Natural killer cell (primary cell): ENCODE measurements at regions not wholly inside any gene's neighbourhood (a gene's known extent, or its start where the extent isn't known, plus 50 kb on each side); places are given as distances from the start of the nearest gene placed in this dataset.
"Not testable (repeated sequence)": the region's sequence is repeated elsewhere in the genome, so short reads cannot be mapped to it uniquely, and the experiment has no call there.

Experiments
- ATAC-seq, 3 donors: fragments of 150-1000 bp in 2 of 3; fragments of 200-7000 bp in 1 of 3; cut with Tn5 transposase; 1 replicate in 1 of 3; 2 replicates in 2 of 3; pipeline ENCODE4 v1.10.0; 2021; ENCODE audit warnings: mild to moderate bottlenecking in 2 of 3, moderate library complexity in 2 of 3
- DNase-seq, 2 donors: peaks; one replicate each; pipeline versions ENCODE4 v3.0.0 to v3.0.0-alpha.2; 2013 to 2021; ENCODE audit warnings: mixed read lengths in 1 of 2
- H3K27ac ChIP-seq: one replicate; pipeline ENCODE4 v1.5.1; 2013; ENCODE audit warnings: mild to moderate bottlenecking, low read length
- H3K27me3 ChIP-seq: one replicate; pipeline ENCODE4 v1.6.1; 2013; ENCODE audit warnings: low read length; ENCODE audit not compliant: control insufficient read depth, insufficient read depth
- H3K36me3 ChIP-seq: one replicate; pipeline ENCODE4 v1.6.1; 2013; ENCODE audit warnings: low read length; ENCODE audit not compliant: control insufficient read depth, insufficient read depth
- H3K4me1 ChIP-seq: one replicate; pipeline ENCODE4 v1.6.1; 2013; ENCODE audit warnings: low read length; ENCODE audit not compliant: control insufficient read depth, insufficient read depth
- H3K4me3 ChIP-seq: one replicate; pipeline ENCODE4 v1.5.1; 2013; ENCODE audit warnings: low read length
- H3K9me3 ChIP-seq: one replicate; pipeline ENCODE4 v1.6.1; 2013; ENCODE audit warnings: low read length; ENCODE audit not compliant: control insufficient read depth, insufficient read depth
- H3K27ac Mint-ChIP-seq, 2 donors: one replicate each; pipeline ENCODE4 v1.8.0; 2022; ENCODE audit warnings: mild to moderate bottlenecking in 2 of 2, mixed read lengths in 2 of 2, moderate library complexity in 1 of 2
- H3K27me3 Mint-ChIP-seq, 2 donors: one replicate each; pipeline ENCODE4 v1.8.0; 2022; ENCODE audit warnings: low read depth in 2 of 2, mixed read lengths in 2 of 2
- H3K36me3 Mint-ChIP-seq: one replicate; pipeline ENCODE4 v1.8.0; 2022; ENCODE audit warnings: mixed read lengths
- H3K4me1 Mint-ChIP-seq, 2 donors: one replicate each; pipeline ENCODE4 v1.8.0; 2022; ENCODE audit warnings: mixed read lengths in 2 of 2
- H3K4me3 Mint-ChIP-seq: one replicate; pipeline ENCODE4 v1.8.0; 2022; ENCODE audit warnings: mild to moderate bottlenecking, moderate library complexity, mixed read lengths
- H3K9me3 Mint-ChIP-seq, 2 donors: one replicate each; pipeline ENCODE4 v1.8.0; 2022; ENCODE audit warnings: mixed read lengths in 2 of 2
- WGBS: methylation state at CpG from one replicate; pipeline ENCODE4 v1.1.7; 2013; ENCODE audit warnings: missing lambda C conversion rate; ENCODE audit not compliant: insufficient coverage; 5-methylcytosine and 5-hydroxymethylcytosine counted together
- intact Hi-C: fragments of 100-400 bp; cut with micrococcal nuclease; formaldehyde crosslinking; loops from one replicate; pipeline ENCODE4 v1.14.2; 2022
- TF ChIP-seq, protein P1 (sequence below): fragments of 200-600 bp; IDR thresholded peaks from one replicate; pipeline ENCODE4 v1.8.0; 2022; ENCODE audit warnings: antibody characterized with exemption

DNA sequence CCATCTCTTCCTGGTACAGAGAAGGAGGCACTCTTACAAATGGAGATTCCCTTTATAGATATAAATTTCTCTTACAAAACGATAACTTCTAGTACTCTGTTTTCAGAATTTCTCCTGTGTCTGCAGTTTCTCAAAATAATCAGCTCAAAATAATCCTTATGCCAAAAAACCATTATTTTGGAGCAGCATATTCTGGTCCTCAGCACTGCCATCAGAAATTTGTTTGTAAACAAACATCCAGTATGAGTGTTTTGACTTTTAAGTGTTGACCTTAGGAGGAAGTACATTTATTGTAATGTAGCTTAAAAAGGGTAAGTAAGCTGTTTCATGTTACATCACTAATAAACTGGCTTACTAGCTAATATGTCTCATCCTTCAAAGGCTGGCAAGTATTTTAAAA, 52.8 kb upstream of the SNAPC3 start:
- Mint-ChIP-seq H3K9me3 (no peaks in the 10 kb centered on the region), H3K4me3 (no peak overlapping the region), H3K36me3 (no peaks in the 10 kb centered on the region), H3K27ac (peak overlapping the region in 1 of 2 donors; percentile 7), H3K4me1 (peaks cover 28 to 32% of the 10 kb centered on the region in 2 donors), H3K27me3 (no peaks in the 10 kb centered on the region)
- no peak overlapping the region for H3K27ac ChIP-seq
- 89% methylated on average over 1 of the region's 1 CpG for WGBS
- H3K27me3 ChIP-seq, result no peaks in the 10 kb centered on the region
- peaks cover 7% of the 10 kb centered on the region for H3K4me1 ChIP-seq
- no peaks in the 10 kb centered on the region for H3K9me3 ChIP-seq
- no peak overlapping the region for H3K4me3 ChIP-seq
- TF ChIP-seq, protein P1, sequence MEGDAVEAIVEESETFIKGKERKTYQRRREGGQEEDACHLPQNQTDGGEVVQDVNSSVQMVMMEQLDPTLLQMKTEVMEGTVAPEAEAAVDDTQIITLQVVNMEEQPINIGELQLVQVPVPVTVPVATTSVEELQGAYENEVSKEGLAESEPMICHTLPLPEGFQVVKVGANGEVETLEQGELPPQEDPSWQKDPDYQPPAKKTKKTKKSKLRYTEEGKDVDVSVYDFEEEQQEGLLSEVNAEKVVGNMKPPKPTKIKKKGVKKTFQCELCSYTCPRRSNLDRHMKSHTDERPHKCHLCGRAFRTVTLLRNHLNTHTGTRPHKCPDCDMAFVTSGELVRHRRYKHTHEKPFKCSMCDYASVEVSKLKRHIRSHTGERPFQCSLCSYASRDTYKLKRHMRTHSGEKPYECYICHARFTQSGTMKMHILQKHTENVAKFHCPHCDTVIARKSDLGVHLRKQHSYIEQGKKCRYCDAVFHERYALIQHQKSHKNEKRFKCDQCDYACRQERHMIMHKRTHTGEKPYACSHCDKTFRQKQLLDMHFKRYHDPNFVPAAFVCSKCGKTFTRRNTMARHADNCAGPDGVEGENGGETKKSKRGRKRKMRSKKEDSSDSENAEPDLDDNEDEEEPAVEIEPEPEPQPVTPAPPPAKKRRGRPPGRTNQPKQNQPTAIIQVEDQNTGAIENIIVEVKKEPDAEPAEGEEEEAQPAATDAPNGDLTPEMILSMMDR, result no peak
- H3K36me3 ChIP-seq, result no peaks in the 10 kb centered on the region
- ATAC-seq (no peak), DNase-seq (no peak)
- intact Hi-C loops, result no loop called here

DNA sequence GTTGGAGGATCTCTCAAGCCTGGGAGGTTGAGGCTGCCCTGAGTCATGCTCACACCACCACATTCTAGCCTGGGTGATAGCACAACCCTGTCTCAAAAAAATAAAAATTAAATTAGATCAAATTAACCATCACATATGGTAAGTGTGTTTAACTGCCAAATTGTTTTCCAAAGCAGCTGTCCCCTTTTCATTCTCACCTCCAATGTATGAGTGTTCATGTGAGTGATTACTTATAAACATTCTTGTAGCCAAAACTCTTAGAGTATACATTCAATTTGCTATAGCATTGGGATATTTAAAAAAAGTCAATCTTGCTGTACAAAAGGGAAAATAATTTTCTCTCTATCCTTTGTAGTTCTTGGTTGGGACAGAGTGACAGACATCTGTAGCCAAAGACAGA, 53.4 kb upstream of the SNAPC3 start:
- ATAC-seq (no peak), DNase-seq (no peak)
- Histone ChIP-seq H3K4me1 (peaks cover 7% of the 10 kb centered on the region), H3K27ac (no peak overlapping the region), H3K4me3 (no peak overlapping the region), H3K27me3 (no peaks in the 10 kb centered on the region), H3K9me3 (no peaks in the 10 kb centered on the region), H3K36me3 (no peaks in the 10 kb centered on the region)
- Mint-ChIP-seq H3K4me1 (peaks cover 23 to 28% of the 10 kb centered on the region in 2 donors), H3K27ac (peak overlapping the region in 1 of 2 donors; percentile 7), H3K27me3 (no peaks in the 10 kb centered on the region), H3K9me3 (no peaks in the 10 kb centered on the region), H3K4me3 (no peak overlapping the region), H3K36me3 (no peaks in the 10 kb centered on the region)
- TF ChIP-seq, protein P1, result no peak
- intact Hi-C loops, result no loop called here

DNA sequence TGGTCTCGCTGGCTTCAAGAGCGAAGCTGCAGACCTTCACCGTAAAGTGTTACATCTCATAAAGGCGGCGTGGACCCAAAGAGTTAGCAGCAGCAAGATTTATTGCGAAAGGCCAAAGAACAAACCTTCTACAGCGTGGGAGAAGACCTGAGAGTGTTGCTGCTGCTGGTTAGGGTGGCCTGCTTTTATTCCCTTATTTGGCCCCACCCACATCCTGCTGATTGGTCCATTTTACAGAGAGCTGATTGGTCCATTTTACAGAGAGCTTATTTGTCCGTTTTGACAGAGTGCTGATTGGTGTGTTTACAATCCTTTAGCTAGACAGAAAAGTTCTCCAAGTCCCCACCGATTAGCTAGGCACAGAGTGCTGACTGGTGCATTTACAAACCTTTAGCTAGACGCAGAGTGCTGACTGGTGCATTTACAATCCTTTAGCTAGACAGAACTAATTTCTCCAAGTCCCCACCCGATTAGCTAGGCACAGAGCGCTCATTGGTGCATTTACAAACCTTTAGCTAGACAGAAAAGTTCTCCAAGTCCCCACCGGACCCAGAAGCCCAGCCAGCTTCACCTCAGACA, 57.6 kb upstream of the SNAPC3 start:
- 86% methylated on average over 13 of the region's 13 CpGs for WGBS
- H3K27ac Mint-ChIP-seq, H3K36me3 Mint-ChIP-seq, H3K4me3 ChIP-seq, H3K4me3 Mint-ChIP-seq, H3K9me3 ChIP-seq, H3K4me1 ChIP-seq, H3K4me1 Mint-ChIP-seq, H3K27ac ChIP-seq, H3K27me3 Mint-ChIP-seq, DNase-seq, intact Hi-C loops, H3K27me3 ChIP-seq, H3K9me3 Mint-ChIP-seq, ATAC-seq, H3K36me3 ChIP-seq: not testable (repeated sequence)

DNA sequence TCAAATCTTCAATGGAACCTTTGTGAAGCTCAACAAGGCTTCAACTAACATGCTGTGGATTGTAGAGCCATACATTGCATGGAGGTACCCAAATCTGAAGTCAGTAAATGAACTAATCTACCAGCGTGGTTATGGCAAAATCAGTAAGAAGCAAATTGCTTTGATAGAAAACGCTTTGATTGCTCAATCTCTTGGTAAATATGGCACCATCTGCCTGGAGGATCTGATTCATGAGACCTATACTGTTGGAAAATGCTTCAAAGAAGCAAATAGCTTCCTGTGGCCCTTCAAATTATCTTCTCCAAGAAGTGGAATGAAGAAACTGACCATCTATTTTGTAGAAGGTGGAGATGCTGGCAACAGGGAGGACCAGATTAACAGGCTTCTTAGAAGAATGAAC, 54.7 kb upstream of the TTC39B start:
- Mint-ChIP-seq H3K4me3 (no peak overlapping the region), H3K9me3 (no peaks in the 10 kb centered on the region), H3K4me1 (no peaks in the 10 kb centered on the region), H3K36me3 (no peaks in the 10 kb centered on the region), H3K27me3 (no peaks in the 10 kb centered on the region), H3K27ac (no peak overlapping the region)
- intact Hi-C loops, result no loop called here
- H3K27me3 ChIP-seq, result no peaks in the 10 kb centered on the region
- H3K4me3 ChIP-seq, result no peak overlapping the region
- no peaks in the 10 kb centered on the region for H3K9me3 ChIP-seq
- DNase-seq (no peak), ATAC-seq (no peak)
- TF ChIP-seq, protein P1, result no peak
- H3K4me1 ChIP-seq, result no peaks in the 10 kb centered on the region
- no peaks in the 10 kb centered on the region for H3K36me3 ChIP-seq
- no peak overlapping the region for H3K27ac ChIP-seq
- 43% methylated on average over 2 of the region's 2 CpGs for WGBS
